GM18519 (cell line): ENCODE measurements at regions not wholly inside any gene's neighbourhood (a gene's known extent, or its start where the extent isn't known, plus 50 kb on each side); places are given as distances from the start of the nearest gene placed in this dataset.
"Not testable (repeated sequence)": the region's sequence is repeated elsewhere in the genome, so short reads cannot be mapped to it uniquely, and the experiment has no call there.

Source experiments
- ATAC-seq: cut with Tn5 transposase; IDR thresholded peaks from one replicate; pipeline ENCODE4 v1.9.1; 2021; ENCODE audit warnings: mild to moderate bottlenecking, moderate library complexity; ENCODE audit not compliant: unreplicated experiment, low FRiP score

- ATAC-seq: no peak
These were observed 242.7 kb upstream of the ADRA1B start for GRCh38 chr5:159673538-159673937.

- no peak for ATAC-seq
These were observed 237.5 kb upstream of the ADRA1B start for GRCh38 chr5:159678657-159679392.

- ATAC-seq: no peak
These were observed 236.2 kb upstream of the ADRA1B start for GRCh38 chr5:159680095-159680494.

- no peak for ATAC-seq
These were observed 234.6 kb upstream of the ADRA1B start for GRCh38 chr5:159681661-159682060.

GRCh38 chr5:159682623-159683022, 233.7 kb upstream of the ADRA1B start:
- ATAC-seq: no peak

GRCh38 chr5:159687892-159688291, 228.4 kb upstream of the ADRA1B start:
- ATAC-seq: not testable (repeated sequence)

GRCh38 chr5:159695741-159696294, 220.5 kb upstream of the ADRA1B start:
- no peak for ATAC-seq

GRCh38 chr5:159697530-159697929, 218.8 kb upstream of the ADRA1B start:
- no peak for ATAC-seq

- ATAC-seq: no peak
These were observed 218.0 kb upstream of the ADRA1B start for GRCh38 chr5:159698322-159698721.

GRCh38 chr5:159700016-159700415, 216.3 kb upstream of the ADRA1B start:
- ATAC-seq: no peak

- no peak for ATAC-seq
These were observed 214.0 kb upstream of the ADRA1B start for GRCh38 chr5:159702301-159702700.

GRCh38 chr5:159702826-159703225, 213.5 kb upstream of the ADRA1B start:
- no peak for ATAC-seq

- ATAC-seq: no peak
These were observed 212.1 kb upstream of the ADRA1B start for GRCh38 chr5:159704160-159704559.

GRCh38 chr5:159705948-159706347, 210.3 kb upstream of the ADRA1B start:
- ATAC-seq: no peak

- no peak for ATAC-seq
These were observed 208.2 kb upstream of the ADRA1B start for GRCh38 chr5:159708090-159708489.

- ATAC-seq: no peak
These were observed 203.6 kb upstream of the ADRA1B start for GRCh38 chr5:159712672-159713071.

- ATAC-seq: no peak
These were observed 203.0 kb upstream of the ADRA1B start for GRCh38 chr5:159713254-159713653.

- ATAC-seq: no peak
These were observed 202.5 kb upstream of the ADRA1B start for GRCh38 chr5:159713773-159714172.

- no peak for ATAC-seq
These were observed 190.8 kb upstream of the ADRA1B start for GRCh38 chr5:159725475-159725874.

GRCh38 chr5:159727167-159727566, 189.1 kb upstream of the ADRA1B start:
- no peak for ATAC-seq

- no peak for ATAC-seq
These were observed 186.0 kb upstream of the ADRA1B start for GRCh38 chr5:159730285-159730684.

- ATAC-seq: no peak
These were observed 184.1 kb upstream of the ADRA1B start for GRCh38 chr5:159732220-159732619.
